NCI-H69 (cell line): ENCODE measurements at regions not wholly inside any gene's neighbourhood (a gene's known extent, or its start where the extent isn't known, plus 50 kb on each side); places are given as distances from the start of the nearest gene placed in this dataset.

Experiments used
- DNase-seq: peaks from one replicate; lab custom pipeline; 2025; lab: John Stamatoyannopoulos, UW

DNA sequence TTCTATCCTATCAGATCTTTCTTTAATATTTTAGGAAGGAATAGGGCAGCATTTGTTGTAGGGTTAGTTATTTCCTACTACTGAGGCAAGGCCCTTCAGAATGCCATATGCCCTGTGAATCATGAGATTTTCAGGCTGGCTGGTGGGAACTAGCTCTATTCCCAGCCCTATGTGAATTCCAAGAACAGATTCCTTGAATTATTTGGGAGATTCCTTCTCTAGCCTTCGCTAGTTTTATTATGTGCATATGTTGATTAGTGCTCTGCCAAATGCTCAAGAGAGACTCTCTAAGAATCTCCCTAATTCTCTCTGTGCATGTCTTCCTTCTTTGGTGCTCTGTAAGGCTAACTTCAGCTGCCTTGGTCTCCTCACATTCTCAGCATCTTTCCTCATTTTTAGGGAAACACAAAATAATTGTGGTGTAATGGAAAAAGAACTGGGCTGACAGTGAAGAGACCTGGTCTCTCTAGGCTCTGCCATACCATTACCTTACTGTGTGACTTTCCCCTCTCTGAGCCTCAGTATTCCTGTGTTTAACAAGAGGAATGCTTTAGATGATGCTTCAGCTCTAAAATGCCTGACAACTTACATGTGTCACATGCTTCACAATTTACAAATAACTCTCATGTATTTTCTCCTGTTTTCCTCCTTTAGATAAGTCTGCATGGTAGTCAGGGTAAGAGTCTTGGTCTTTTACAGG, 79.7 kb downstream of the VMA21 start:
- DNase-seq, result no peak

DNA sequence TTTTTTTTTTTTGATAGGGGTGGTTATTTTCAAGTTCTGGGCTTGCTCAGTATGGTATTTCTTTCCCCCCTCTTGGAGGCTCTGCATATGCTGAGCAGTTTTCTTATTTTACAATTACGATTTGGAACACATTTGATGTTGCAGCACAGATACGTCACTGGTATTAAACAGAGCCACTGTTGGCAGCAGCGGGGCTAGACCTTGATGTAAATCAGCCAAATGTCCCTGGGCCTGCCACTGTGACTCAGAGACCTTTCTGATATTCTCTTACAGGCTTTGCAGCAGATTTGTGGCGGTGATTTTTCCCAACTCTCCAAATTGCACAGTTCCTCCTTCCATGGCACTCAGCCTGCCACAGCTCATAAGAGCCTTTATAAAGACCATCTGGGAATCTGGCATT, 81.1 kb downstream of the VMA21 start:
- DNase-seq, result no peak

DNA sequence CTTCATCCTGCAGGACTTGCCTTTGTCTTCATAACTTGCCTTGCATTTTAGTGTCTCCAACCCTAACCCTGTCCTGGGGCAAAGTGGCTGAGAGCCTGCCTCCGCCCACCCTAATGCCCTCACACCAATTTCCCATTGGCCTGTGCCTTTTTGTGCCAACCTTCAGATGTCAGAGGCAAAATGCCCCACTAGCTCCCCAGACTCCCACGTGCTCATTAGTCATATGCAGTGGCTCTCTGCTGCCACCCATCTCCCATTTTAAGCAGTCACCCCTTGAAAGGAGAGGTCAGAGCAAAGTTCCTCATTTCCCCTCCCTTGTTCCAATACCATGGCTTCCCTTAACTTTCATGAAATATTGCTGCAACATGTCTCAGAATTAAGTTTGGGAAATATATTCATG, 74.8 kb upstream of the PASD1 start:
- DNase-seq, result no peak

DNA sequence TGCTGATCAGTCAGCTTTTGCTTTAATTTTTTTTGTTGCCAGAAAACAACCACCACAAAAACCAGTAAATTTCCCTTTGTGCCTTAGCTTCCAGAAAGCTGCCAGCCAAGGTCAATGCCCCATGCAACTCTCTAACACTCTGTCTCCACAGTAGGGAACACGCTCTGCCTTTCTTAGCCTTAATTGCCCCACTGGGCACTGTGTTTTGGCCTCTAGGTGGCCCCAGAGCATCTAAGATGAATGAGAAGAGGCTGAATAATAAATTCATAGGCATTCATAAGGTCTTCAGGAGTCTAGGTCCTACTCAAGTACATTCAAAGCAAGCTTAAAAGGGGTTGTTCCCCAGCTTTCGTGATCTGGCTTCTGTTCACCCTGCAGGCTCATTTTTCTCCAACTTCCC, 57.7 kb upstream of the PASD1 start:
- DNase-seq, result peak; percentile 26

DNA sequence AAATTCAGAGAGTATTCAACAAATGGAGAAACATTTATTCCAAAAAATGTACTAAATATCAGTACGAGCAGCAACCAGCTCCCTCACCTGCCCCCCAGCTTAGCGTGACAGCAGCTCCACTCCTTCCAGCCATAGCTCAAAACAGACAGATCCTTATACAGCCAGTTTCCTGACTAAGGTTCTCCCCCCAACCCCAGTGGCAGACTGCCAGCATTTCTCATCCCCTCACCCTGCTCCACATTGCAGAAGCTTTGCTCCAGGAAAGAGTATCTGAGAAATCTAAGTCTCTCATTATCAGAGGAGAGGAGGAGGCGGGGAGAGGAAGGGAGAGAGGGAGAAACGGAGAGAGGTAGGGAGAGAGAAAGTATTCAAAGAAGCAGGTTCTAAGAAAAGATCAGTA, 53.3 kb upstream of the PASD1 start:
- DNase-seq, result no peak

DNA sequence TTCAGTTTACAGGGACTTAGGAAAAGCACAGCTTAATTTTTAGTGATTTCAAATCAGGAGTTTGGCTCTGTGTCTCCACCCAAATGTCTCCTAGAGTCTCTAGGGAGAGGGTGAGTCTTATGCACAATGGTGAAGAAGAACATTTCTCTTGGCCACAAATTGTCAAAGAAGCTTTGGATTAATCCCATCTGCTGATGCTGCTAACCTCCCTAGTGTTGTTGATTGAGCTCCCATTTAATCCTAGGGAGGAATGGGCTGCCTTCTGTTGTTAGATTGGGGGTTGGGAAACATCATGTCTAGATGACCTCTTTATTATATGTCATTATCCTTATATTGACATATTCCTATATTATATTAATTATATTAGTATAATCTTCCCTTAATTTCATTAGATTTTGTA, 50.0 kb upstream of the PASD1 start:
- DNase-seq, result no peak
